ENCODE measurements at regions not wholly inside any gene's neighbourhood (a gene's known extent, or its start where the extent isn't known, plus 50 kb on each side); places are given as distances from the start of the nearest gene placed in this dataset.

GRCh38 chr2:236934166-236934565, 151.5 kb upstream of the COPS8 start:
- TF ChIP-seq CTCF (IDR thresholded peaks at IDR 0.05; ENCODE audit: poor library complexity, severe bottlenecking) (no peak), SMC3 (conservative IDR thresholded peaks at IDR 0.05; ENCODE audit: poor library complexity) (no peak), EZH2 (IDR thresholded peaks at IDR 0.05; ENCODE audit: borderline replicate concordance, insufficient read depth, low read length, poor library complexity, severe bottlenecking) (no peak), TAF1 (IDR thresholded peaks at IDR 0.05; ENCODE audit: low read depth) (no peak), POLR2AphosphoS5 (IDR thresholded peaks at IDR 0.05) (no peak), EP300 (conservative IDR thresholded peaks at IDR 0.05; ENCODE audit: poor library complexity, severe bottlenecking) (no peak), RAD21 (conservative IDR thresholded peaks at IDR 0.05) (no peak)
- TF ChIP-seq, protein P1, sequence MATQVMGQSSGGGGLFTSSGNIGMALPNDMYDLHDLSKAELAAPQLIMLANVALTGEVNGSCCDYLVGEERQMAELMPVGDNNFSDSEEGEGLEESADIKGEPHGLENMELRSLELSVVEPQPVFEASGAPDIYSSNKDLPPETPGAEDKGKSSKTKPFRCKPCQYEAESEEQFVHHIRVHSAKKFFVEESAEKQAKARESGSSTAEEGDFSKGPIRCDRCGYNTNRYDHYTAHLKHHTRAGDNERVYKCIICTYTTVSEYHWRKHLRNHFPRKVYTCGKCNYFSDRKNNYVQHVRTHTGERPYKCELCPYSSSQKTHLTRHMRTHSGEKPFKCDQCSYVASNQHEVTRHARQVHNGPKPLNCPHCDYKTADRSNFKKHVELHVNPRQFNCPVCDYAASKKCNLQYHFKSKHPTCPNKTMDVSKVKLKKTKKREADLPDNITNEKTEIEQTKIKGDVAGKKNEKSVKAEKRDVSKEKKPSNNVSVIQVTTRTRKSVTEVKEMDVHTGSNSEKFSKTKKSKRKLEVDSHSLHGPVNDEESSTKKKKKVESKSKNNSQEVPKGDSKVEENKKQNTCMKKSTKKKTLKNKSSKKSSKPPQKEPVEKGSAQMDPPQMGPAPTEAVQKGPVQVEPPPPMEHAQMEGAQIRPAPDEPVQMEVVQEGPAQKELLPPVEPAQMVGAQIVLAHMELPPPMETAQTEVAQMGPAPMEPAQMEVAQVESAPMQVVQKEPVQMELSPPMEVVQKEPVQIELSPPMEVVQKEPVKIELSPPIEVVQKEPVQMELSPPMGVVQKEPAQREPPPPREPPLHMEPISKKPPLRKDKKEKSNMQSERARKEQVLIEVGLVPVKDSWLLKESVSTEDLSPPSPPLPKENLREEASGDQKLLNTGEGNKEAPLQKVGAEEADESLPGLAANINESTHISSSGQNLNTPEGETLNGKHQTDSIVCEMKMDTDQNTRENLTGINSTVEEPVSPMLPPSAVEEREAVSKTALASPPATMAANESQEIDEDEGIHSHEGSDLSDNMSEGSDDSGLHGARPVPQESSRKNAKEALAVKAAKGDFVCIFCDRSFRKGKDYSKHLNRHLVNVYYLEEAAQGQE (IDR thresholded peaks at IDR 0.05; ENCODE audit: borderline replicate concordance) = no peak

All from neural cell (in vitro differentiated cells).